ENCODE measurements at regions not wholly inside any gene's neighbourhood (a gene's known extent, or its start where the extent isn't known, plus 50 kb on each side); places are given as distances from the start of the nearest gene placed in this dataset.

DNA sequence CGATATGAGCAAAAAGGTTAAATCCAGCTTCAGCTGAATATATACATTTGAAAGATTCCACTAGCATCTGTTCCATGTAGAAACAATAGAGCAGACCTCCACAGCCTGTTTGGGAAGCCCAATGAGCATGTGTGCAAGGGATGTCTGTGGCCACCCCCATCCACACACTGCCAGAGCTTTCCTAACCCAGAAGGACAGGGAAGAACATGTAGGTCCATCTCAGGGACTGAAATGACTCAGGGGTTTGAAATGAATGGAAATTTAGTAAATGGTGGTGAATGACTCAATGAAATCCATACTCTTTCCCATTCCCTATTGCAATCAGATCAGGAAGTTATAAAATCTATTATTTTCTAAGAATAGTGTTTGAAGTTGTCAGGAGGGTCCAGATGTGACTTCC lies 397.2 kb downstream of the DUSP10 start:
- DNase-seq (ENCODE audit: low read depth in 2 of 2), result no peak

DNA sequence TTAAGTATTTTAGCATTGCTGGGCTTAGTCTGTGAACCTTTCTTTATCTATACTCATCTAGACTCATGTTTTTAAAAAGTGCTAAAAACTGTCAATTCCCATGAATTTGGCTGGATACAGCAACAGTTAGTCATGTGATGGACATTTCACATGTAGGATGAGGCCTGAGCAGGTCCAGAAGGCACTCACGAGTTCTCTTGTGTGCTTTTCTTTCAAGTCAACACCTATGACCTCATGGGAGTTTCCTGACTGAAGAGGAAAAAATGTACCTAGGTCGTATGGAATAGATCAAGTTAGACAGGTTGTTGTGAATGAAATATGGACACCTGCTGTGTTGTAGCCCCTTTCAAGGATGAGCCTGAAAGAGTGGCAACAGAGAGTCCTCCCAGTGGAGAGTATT lies 394.2 kb downstream of the DUSP10 start:
- DNase-seq (ENCODE audit: low read depth in 2 of 2), result no peak

DNA sequence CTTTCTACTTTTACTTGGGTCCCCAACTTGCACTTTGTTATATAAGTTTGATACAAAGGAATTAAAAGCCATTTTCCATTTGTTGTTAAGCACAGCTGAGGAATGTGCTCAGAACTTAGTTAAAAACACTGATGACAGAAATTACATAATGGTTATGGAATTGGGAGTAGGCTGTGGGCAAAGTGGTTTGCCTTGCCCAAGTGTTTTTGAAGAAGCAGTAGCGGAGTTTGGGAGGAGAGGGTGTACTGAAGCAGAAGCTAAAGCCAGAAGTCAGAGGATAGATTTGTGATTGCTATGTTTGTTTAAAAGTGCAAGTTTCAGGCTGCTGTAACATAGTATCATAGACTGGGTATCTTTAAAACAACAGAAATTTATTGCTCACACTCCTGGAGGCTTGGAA lies 391.8 kb downstream of the DUSP10 start:
- DNase-seq (ENCODE audit: low read depth in 2 of 2), result no peak

GRCh38 chr1:221356693-221357092 lies 385.2 kb downstream of the DUSP10 start:
- DNase-seq (ENCODE audit: low read depth in 2 of 2), result peak in 1 of 2 donors; percentile 20

- no peak for DNase-seq (ENCODE audit: low read depth in 2 of 2)
These were observed 378.9 kb downstream of the DUSP10 start for GRCh38 chr1:221363039-221363438.

GRCh38 chr1:221366495-221367110 lies 375.3 kb downstream of the DUSP10 start:
- no peak for DNase-seq (ENCODE audit: low read depth in 2 of 2)

- no peak for DNase-seq (ENCODE audit: low read depth in 2 of 2)
These were observed 370.2 kb downstream of the DUSP10 start for GRCh38 chr1:221371705-221372104.

GRCh38 chr1:221373795-221374194 lies 368.1 kb downstream of the DUSP10 start:
- no peak for DNase-seq (ENCODE audit: low read depth in 2 of 2)

- no peak for DNase-seq (ENCODE audit: low read depth in 2 of 2)
These were observed 365.6 kb downstream of the DUSP10 start for GRCh38 chr1:221376286-221376685.

GRCh38 chr1:221381910-221382623 lies 359.8 kb downstream of the DUSP10 start:
- DNase-seq (ENCODE audit: low read depth in 2 of 2), result no peak

GRCh38 chr1:221392453-221392852 lies 349.4 kb downstream of the DUSP10 start:
- DNase-seq (ENCODE audit: low read depth in 2 of 2), result peak; percentile 74 to 75

- DNase-seq (ENCODE audit: low read depth in 2 of 2), result peak; percentile 72 to 95
These were observed 347.8 kb downstream of the DUSP10 start for GRCh38 chr1:221394011-221394544.

DNA sequence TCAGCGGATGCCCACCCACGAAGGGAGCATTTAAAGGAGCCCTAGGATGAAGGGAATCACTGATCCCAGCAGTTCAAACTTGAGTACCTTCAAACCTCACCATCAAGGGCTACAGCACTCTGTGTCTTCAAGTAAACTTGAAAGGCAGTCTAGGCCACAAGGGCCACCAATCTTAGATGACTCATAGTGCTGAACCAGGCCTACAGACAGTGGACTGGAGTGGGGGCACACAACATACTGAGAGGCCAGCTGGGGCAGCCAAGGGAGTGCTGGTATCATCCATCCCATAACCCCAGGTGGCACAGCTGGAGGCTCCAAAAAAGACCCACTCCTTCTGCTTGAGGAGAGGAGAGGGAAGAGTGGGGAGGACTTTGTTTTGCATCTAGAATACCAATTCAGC lies 345.4 kb downstream of the DUSP10 start:
- DNase-seq (ENCODE audit: low read depth in 2 of 2), result no peak

GRCh38 chr1:221397141-221397540 lies 344.7 kb downstream of the DUSP10 start:
- DNase-seq (ENCODE audit: low read depth in 2 of 2), result no peak

DNA sequence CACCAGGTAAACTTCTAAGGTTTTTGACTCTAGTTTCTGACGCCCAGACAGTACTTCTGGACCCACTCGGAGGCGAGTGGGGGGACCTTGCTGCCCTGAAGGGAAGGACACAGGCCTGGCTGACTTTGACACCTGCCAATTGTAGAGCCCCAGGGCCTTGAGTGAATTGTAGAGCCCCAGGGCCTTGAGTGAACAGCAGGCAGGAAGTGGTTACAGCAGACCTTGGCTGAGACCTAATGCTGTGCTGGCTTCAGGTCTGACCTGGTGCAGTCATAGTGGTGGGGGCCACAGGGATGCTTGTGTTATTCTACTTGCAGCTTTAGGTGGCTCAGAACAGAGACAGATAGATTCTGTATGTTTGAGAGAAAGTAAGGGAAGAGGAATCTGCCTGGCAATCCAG lies 344.3 kb downstream of the DUSP10 start:
- DNase-seq (ENCODE audit: low read depth in 2 of 2), result no peak

DNA sequence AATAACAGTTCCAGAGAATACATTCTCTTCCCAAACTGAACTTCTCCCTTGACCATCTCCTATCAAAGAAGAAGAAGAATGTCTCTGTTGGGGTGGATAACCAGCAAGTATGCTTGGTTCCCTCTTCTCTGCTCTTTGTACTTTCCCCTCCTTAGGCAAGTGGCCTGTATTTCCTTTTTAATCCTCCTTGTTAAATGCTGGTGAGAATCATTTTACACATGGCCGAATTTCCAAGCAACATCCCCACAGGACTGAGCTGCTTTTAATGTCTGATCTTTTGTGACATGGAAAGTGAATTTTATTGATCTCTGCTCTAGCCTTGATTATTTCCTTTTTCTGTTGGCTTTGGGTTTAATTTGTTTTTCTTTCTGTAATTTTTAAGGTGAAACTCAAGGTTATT lies 336.7 kb downstream of the DUSP10 start:
- DNase-seq (ENCODE audit: low read depth in 2 of 2), result no peak

DNA sequence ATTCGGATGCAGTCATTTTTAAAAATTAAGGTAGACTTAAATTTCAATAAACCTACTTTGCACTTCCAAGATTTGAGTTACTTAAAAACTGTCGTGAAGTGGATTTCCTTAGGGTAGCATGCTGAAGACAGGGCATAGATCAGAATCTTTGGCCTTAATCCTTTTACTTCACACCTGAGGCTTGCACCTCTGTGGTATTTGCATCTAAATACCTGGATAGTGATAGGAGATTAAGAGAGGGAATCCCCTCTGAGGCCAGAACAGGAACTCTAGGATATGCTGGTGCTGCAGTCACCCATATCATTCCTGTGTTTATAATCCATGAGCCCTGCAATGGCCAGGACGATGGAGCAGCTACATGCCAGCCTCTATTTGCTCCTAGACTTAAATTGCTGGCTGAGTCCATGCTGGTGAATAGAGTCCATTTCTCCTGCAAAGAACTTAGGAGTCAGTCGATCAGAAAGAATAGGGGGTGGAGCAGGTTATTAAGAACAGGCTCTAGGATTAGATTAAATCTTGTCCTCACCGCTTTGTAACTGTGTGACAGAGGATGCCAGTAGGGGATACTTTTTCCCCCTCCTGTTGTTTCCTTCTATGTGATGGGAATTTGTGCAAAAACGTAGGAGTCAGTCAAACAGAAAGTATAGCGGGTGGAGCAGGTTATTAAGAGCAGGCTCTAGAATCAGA lies 333.6 kb downstream of the DUSP10 start:
- DNase-seq (ENCODE audit: low read depth in 2 of 2), result no peak

- peak; percentile 28 to 91 for DNase-seq (ENCODE audit: low read depth in 2 of 2)
These were observed 330.6 kb downstream of the DUSP10 start for GRCh38 chr1:221411283-221411682.

DNA sequence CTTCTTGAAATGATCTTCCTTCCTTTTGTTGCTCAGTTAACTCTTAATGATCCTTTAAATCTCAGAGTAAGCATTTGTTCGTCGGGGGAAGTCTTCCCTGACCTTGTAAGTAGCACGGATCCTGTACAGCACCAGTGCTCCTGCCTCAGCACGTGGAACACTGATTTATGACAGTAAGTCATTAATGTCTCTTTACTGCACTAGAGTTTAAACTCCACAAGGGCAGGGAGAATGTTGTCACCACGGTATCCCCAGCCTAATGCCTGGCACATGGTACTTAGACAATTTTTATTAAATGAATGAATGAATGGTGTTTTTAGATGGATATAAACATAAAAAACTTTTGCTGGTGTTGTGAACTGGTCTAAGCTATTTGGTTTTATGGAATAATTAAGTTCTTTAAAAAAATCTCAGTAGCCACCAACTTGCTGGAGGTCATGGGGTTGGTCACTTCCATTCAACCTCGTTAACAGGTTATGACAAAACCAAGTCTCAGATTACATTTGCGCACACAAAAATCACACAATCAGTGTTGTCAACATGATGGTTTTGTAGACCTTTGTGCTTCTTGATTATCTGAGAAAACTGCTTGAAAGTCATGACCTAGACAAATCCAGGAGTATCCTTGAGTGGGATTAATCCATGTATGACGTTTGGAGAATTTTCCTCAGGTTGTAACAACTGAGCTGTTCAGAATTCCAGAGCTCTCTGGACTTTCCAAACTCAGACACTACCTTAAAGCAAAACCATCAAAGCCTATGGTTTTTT lies 326.9 kb downstream of the DUSP10 start:
- no peak for DNase-seq (ENCODE audit: low read depth in 2 of 2)

DNA sequence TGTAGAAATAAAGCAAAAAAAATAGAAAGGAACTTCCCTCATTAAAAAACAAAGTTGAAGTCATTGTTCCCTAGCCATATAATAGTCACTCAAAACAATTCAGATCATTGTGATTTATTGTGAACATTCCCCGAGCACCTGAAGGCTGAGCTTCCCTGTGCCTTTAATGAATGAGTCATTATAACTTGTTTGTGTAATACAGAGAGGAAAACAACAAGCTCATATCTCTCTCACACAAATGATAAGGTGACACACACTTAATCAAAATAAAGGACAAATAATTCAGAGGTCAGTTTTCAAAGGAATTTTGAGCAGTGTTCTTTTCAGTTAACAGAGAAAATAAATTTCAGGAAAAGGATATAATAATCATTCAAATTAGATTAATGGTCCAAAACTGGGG lies 326.2 kb downstream of the DUSP10 start:
- peak; percentile 43 to 92 for DNase-seq (ENCODE audit: low read depth in 2 of 2)

DNA sequence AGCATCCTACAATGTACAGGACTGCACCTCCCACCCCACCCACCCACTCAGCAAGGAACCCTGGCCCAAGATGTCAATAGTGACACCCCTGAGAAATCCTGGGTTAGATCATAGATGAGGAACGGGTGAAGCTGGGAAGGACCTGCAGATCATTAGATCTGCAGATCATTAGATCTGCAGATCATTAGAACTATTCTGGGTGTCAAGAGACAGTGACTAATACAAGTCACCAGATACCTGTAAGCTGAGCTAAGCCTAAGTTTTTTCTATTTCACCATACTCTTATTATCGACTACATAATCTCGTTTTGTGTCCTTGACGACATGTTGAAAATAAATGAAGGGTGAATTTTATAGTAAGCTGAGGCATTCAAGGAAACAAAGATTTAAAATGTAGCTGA lies 325.7 kb downstream of the DUSP10 start:
- no peak for DNase-seq (ENCODE audit: low read depth in 2 of 2)

DNA sequence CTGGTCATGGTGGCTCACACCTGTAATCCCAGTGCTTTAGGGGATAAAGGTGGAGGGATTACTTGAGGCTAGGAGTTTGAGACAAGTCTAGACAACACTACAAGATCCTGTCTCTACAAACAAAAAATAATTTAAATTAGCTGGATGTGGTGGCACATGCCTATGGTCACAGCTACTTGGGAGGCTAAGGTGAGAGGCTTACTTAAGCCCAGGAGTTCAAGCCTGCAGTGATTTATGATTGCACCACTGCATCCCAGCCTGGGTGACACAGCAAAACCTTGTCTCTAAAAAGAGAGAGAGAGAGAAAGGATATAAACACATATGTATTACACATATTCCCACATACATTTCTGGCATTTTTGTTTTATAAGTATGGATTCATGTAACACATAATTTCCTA lies 325.2 kb downstream of the DUSP10 start:
- DNase-seq (ENCODE audit: low read depth in 2 of 2), result no peak

All from dermis microvascular lymphatic vessel endothelial cell (primary cell).